ENCODE measurements at regions not wholly inside any gene's neighbourhood (a gene's known extent, or its start where the extent isn't known, plus 50 kb on each side); places are given as distances from the start of the nearest gene placed in this dataset.
A peak's percentile ranks its signal among the peaks of the same experiment; 100 is the strongest.
"Not testable (repeated sequence)": the region's sequence is repeated elsewhere in the genome, so short reads cannot be mapped to it uniquely, and the experiment has no call there.

DNA sequence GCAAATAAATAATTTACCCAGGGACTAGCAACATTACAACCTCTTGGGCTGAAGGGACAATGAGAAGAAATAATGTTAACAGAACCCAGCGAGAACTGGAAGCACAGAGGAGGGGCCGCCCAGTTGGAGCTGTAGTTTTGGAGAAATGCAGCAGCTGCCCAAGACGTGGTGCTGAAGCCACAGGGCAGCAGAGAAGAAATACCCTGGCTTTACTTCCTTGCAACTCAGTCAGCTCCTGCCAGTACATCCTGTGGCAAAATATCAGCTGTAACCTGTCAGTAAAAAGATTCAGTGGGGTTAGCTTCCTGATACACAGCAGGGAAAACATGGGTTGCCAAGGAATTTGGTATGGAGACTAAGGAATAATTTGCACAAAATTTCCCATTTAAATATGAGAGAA, 283.6 kb upstream of the USP25 start:
- no peak overlapping the region for H3K27ac Mint-ChIP-seq

DNA sequence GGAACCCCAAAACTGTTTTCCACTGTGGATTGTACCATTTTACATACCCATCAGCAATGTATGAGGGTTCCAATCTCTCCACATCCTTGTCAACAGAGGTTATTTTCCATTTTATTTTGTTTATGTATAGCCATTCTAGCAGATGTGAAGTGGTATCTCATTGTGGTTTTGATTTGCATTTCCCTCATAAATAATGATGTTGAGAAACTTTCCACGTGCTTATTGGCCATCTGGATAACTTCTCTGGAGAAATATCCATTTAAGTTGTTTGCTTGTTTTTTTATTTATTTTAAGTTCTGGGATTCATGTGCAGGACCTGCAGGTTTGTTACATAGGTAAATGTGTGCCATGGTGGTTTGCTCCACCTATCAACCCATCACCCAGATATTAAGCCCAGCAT, 280.2 kb upstream of the USP25 start:
- Mint-ChIP-seq H3K4me3 (no peak overlapping the region), H3K9me3 (ENCODE audit: low read depth) (peaks cover 15% of the 10 kb centered on the region), H3K27ac (no peak overlapping the region), H3K36me3 (ENCODE audit: low read depth) (no peaks in the 10 kb centered on the region), H3K4me1 (no peaks in the 10 kb centered on the region), H3K27me3 (no peaks in the 10 kb centered on the region)
- DNase-seq (no peak), ATAC-seq (no peak)
- ChIA-PET POLR2A (no interaction called here), CTCF (no interaction called here)
- intact Hi-C loops (cut with DNase I, micrococcal nuclease): no loop called here

More for the DNA sequence above, 283.6 kb upstream of the USP25 start:
- ATAC-seq (no peak), DNase-seq (no peak)
- CTCF ChIA-PET: no interaction called here
- intact Hi-C loops (cut with DNase I, micrococcal nuclease): no loop called here
- Mint-ChIP-seq H3K4me3 (no peak overlapping the region), H3K27me3 (no peaks in the 10 kb centered on the region), H3K4me1 (peaks cover 2% of the 10 kb centered on the region), H3K9me3 (ENCODE audit: low read depth) (peaks cover 15% of the 10 kb centered on the region), H3K36me3 (ENCODE audit: low read depth) (no peaks in the 10 kb centered on the region)
- POLR2A ChIA-PET: no interaction called here

DNA sequence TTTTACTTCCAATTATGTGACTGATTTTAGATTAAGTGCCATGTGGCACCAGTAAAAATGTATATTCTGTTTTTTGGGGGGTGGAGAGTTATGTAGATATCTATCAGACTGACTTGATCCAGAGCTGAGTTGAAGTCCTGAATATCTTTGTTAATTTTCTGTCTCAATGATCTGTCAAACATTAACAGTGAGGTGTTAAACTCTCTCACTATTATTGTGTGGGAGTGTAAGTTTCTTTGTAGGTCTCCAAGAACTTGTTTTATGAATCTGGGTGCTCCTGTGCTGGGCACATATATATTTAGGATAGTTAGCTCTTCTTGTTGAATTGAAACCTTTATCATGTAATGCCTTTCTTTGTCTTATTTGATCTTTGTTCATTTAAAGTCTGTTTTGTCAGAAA, 276.5 kb upstream of the USP25 start:
- intact Hi-C loops (cut with DNase I, micrococcal nuclease): no loop called here
- ChIA-PET CTCF (no interaction called here), POLR2A (no interaction called here)
- peaks cover 12% of the 10 kb centered on the region for H3K9me3 Mint-ChIP-seq (ENCODE audit: low read depth)
- no peak overlapping the region for H3K27ac Mint-ChIP-seq
- H3K4me1 Mint-ChIP-seq: no peaks in the 10 kb centered on the region
- no peaks in the 10 kb centered on the region for H3K36me3 Mint-ChIP-seq (ENCODE audit: low read depth)
- ATAC-seq (no peak), DNase-seq (no peak)
- H3K4me3 Mint-ChIP-seq: no peak overlapping the region
- no peaks in the 10 kb centered on the region for H3K27me3 Mint-ChIP-seq

DNA sequence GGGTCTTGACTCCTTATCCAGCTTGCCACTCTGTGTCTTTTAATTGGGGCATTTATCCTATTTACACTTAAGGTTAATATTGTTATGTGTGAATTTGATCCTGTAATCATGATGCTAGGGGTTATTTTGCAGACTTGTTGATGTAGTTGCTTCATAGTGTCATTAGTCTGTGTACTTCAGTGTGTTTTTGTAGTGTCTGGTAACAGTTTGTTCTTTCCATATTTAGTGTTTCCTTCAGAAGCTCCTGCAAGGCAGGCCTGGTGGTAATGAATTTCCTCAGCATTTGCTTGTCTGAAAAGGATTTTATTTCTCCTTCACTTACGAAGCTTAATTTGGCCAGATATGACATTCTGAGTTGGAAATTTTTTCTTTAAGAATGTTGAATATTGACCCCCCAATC, 276.0 kb upstream of the USP25 start:
- H3K9me3 Mint-ChIP-seq (ENCODE audit: low read depth); CTCF ChIA-PET; H3K4me1 Mint-ChIP-seq; H3K36me3 Mint-ChIP-seq (ENCODE audit: low read depth); H3K27ac Mint-ChIP-seq; H3K27me3 Mint-ChIP-seq; intact Hi-C loops (cut with DNase I, micrococcal nuclease); POLR2A ChIA-PET; H3K4me3 Mint-ChIP-seq; ATAC-seq; DNase-seq: not testable (repeated sequence)

DNA sequence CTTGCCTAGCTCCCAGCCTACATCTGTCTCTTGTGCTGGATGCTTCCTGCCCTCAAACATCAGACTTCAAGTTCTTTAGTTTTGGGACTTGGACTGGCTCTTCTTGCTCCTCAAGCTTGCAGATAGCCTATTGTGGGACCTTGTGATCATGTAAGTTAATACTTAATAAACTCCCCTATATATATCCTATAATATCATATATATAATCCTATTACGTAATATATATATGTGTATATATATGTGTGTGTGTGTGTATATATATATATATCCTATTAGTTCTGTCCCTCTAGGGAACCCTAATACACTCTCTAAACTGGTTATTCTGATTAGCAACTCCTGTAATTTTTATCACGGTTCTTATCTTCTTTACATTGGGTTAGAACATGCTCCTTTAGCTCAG, 274.9 kb upstream of the USP25 start:
- DNase-seq; H3K9me3 Mint-ChIP-seq (ENCODE audit: low read depth); POLR2A ChIA-PET; H3K4me1 Mint-ChIP-seq; H3K27ac Mint-ChIP-seq; H3K36me3 Mint-ChIP-seq (ENCODE audit: low read depth); H3K4me3 Mint-ChIP-seq; H3K27me3 Mint-ChIP-seq; intact Hi-C loops (cut with DNase I, micrococcal nuclease); ATAC-seq: not testable (repeated sequence)
- CTCF ChIA-PET: interaction anchor here (0.9 kb wide), 1 partner anchor 61 kb away, joined by 3 read pairs; no protein-coding TSS in a partner anchor

DNA sequence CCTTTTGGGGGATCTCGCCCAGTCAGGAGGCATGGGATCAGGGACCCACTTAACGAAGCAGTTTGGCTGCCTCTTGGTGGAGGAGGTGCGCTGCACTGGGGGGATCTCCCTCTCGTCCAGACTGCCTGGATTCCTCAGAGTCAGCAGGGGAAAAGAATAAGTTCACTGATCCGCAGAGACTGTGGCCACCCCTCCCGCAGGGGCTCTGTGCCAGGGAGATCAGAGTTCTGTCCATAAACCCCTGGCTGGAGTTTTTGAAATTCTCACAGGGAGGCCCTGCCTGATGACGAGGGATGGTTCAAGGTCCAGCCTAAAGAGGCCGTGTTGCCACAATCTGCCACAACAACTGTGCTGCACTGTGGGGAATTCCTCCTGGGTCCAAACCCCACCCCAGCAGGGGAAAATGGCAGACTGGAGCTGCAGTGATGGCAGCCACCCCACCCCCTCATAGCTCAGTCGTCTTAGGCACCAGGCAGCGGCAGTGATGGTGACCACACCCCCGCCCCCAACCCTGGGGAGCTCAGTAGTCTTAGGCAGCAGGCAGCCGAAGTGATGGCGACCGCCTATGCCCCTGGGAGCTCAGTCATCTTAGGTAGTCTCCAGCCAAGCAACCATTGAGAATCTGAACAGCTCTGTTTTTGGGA, 273.8 kb upstream of the USP25 start:
- intact Hi-C loops (cut with DNase I, micrococcal nuclease): no loop called here
- no peaks in the 10 kb centered on the region for H3K27me3 Mint-ChIP-seq
- ATAC-seq (no peak), DNase-seq (no peak)
- H3K4me3 Mint-ChIP-seq: no peak overlapping the region
- H3K27ac Mint-ChIP-seq: no peak overlapping the region
- H3K36me3 Mint-ChIP-seq (ENCODE audit: low read depth): no peaks in the 10 kb centered on the region
- H3K4me1 Mint-ChIP-seq: no peaks in the 10 kb centered on the region
- ChIA-PET CTCF (interaction anchor here (0.6 to 0.9 kb wide), 2 partner anchors 60 to 97 kb away, joined by 3 read pairs; no protein-coding TSS in a partner anchor), POLR2A (no interaction called here)
- H3K9me3 Mint-ChIP-seq (ENCODE audit: low read depth): no peaks in the 10 kb centered on the region

DNA sequence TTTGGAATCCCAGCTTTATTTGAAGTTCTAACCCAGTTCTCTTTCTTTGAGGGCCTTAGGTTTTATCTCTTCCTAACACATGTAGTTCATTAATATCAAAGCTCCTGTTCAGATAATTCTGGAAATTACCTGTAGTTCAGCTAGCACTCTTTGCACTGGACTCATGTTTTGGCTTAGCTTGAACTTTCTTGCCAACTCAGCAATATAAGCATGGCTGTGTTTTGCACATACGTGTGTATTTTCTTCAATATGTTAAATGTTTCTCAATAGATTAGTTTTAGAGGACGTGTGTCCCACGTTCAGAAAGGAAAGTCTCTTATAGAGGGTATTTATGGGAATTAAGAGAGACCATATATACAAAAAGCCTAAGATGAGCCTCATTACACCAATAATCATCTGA, 271.8 kb upstream of the USP25 start:
- no peak for DNase-seq
- CTCF ChIA-PET: no interaction called here
- POLR2A ChIA-PET: no interaction called here

DNA sequence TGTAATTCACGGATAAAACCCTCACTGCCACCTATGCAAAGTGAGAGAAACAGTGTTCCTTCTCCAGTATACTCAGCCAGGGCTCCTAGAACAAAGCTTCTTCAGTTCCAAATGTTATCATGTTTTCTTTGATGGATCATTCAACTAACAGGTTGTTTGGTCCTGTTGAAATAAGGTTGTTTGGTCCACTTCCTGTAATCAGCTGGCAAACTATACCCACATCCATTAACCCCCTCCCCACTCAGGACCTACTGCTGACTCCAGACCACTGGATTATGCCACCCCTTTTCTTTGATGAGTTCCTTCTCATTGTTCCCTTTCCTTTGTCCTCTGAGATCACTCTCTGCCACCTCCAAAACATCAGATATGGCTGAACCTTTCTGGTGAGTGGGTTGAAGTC, 267.7 kb upstream of the USP25 start:
- Mint-ChIP-seq H3K27ac (no peak overlapping the region), H3K4me3 (no peak overlapping the region), H3K4me1 (no peaks in the 10 kb centered on the region), H3K36me3 (ENCODE audit: low read depth) (peaks cover 3% of the 10 kb centered on the region), H3K27me3 (no peaks in the 10 kb centered on the region), H3K9me3 (ENCODE audit: low read depth) (peaks cover 2% of the 10 kb centered on the region)
- POLR2A ChIA-PET: no interaction called here
- CTCF ChIA-PET: interaction anchor here (0.6 kb wide), 2 partner anchors 10 to 49 kb away, joined by 3 read pairs; no protein-coding TSS in a partner anchor
- intact Hi-C loops (cut with DNase I, micrococcal nuclease): no loop called here
- no peak for DNase-seq
- ATAC-seq: no peak

More for the DNA sequence above, 271.8 kb upstream of the USP25 start:
- intact Hi-C loops (cut with DNase I, micrococcal nuclease): no loop called here
- no peaks in the 10 kb centered on the region for H3K27me3 Mint-ChIP-seq
- H3K27ac Mint-ChIP-seq: no peak overlapping the region
- H3K36me3 Mint-ChIP-seq (ENCODE audit: low read depth): no peaks in the 10 kb centered on the region
- H3K4me3 Mint-ChIP-seq: no peak overlapping the region
- no peaks in the 10 kb centered on the region for H3K9me3 Mint-ChIP-seq (ENCODE audit: low read depth)
- H3K4me1 Mint-ChIP-seq: no peaks in the 10 kb centered on the region
- ATAC-seq: no peak

DNA sequence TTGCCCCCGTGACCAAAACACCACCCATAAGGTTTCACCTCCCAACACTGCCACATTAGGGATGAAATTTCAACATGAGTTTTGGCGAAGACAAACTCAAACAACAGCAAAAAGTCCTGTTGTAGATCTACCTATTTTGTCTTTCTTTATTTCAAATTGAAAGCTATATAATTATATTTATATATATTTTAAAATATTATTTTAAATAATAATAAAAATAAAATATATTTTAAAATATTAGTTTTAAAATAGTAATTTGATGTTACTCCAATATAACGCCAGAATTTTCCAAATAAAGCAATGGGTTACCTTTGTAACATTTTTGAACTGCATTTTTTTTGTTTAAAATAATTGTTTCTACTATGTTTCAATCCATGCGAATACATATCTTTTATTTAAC, 263.5 kb upstream of the USP25 start:
- POLR2A ChIA-PET: no interaction called here

DNA sequence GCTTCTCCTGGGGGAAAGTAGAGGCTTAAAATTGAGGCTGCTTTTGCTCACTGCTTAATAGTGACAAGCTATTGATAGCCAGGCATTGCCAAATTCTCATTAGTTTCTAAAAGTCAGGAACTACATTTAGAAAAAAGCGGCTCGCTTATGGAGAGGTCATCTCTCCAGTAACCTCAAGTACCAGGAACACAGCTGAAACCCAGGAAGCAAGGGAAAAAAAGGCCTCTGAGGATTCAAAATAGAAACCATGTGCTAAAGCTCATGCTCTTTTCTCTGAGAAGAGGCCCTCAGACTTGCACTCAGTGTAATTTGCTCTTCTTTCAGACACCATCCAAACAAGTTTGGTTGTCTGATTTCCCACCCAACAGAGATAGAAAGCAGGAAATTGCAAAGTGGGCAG, 261.4 kb upstream of the USP25 start:
- H3K27ac Mint-ChIP-seq: no peak overlapping the region
- H3K36me3 Mint-ChIP-seq (ENCODE audit: low read depth): peaks cover 3% of the 10 kb centered on the region
- H3K4me3 Mint-ChIP-seq: no peak overlapping the region
- ChIA-PET POLR2A (no interaction called here), CTCF (no interaction called here)
- H3K4me1 Mint-ChIP-seq: no peaks in the 10 kb centered on the region
- H3K27me3 Mint-ChIP-seq: peaks cover 6% of the 10 kb centered on the region
- intact Hi-C loops (cut with DNase I, micrococcal nuclease): no loop called here
- no peak for ATAC-seq
- H3K9me3 Mint-ChIP-seq (ENCODE audit: low read depth): peaks cover 2% of the 10 kb centered on the region
- DNase-seq: no peak

More for the DNA sequence above, 263.5 kb upstream of the USP25 start:
- Mint-ChIP-seq H3K27ac (no peak overlapping the region), H3K36me3 (ENCODE audit: low read depth) (peaks cover 3% of the 10 kb centered on the region), H3K9me3 (ENCODE audit: low read depth) (peaks cover 2% of the 10 kb centered on the region), H3K4me1 (no peaks in the 10 kb centered on the region), H3K4me3 (no peak overlapping the region), H3K27me3 (peaks cover 2% of the 10 kb centered on the region)
- ATAC-seq (no peak), DNase-seq (no peak)
- CTCF ChIA-PET: interaction anchor here (0.7 kb wide), 1 partner anchor 8 kb away, joined by 3 read pairs; no protein-coding TSS in a partner anchor
- intact Hi-C loops (cut with DNase I, micrococcal nuclease): no loop called here

DNA sequence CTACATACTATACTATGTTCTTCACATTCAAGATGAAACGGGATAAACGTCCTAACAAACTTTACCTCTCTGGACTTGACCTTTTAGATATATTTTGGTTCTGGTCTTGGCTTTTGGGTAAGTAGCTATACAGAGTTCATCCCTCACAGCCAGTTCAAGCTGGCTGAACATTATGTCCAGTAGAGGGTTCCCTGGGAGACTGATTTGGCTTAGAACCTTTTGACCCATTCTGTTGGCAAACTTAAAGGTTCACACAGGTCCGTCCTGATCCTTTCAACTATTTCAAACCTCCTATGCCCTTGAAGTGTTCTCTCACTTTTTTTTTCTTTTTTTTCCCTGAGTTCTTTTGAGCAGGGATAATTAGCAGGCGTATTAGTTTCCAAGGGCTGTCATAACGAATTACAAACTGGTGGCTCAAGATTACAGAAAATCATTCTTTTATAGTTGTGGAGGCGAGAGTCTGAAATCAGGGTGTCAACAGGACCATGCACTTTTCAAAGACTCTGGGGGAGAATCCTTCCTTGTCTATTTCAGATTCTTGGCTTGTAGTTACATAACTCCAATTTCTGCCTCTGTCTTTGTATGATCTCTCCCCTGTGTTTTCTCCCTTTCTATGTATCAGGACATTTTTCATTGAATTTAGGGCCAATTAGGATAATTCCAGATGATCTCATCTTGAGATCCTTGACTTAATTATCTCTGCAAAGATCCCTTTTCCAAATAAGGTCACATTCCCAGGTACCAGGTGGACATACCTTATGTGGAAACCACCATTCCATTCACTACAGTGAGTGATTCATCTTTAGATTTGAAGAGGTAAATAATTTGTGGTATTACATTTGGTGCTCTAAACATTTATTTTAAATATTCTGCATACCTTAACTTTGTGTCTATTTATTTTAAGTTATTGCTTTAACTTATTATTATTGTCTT, 257.4 kb upstream of the USP25 start:
- POLR2A ChIA-PET: no interaction called here
- ATAC-seq: no peak

DNA sequence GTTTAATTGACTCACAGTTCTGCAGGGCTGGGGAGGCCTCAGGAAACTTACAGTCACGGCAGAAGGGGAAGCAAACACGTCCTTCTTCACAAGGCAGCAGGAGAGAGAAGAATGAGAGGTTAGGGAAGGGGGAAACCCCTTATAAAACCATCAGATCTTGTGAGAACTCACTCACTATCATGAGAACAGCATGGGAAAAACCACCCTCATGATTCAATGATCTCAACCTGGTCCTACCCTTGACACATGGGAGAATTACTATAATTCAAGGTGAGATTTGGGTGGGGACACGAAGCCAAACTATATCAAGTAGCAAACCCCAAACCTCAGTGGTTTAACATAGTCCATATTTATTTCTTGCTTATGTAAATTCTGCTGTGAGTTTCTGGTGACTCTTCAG, 252.0 kb upstream of the USP25 start:
- H3K27ac Mint-ChIP-seq; H3K4me3 Mint-ChIP-seq; CTCF ChIA-PET; H3K27me3 Mint-ChIP-seq; POLR2A ChIA-PET; intact Hi-C loops (cut with DNase I, micrococcal nuclease); H3K36me3 Mint-ChIP-seq (ENCODE audit: low read depth); DNase-seq: not testable (repeated sequence)
- Mint-ChIP-seq H3K4me1 (peaks cover 16% of the 10 kb centered on the region), H3K9me3 (ENCODE audit: low read depth) (peaks cover 17% of the 10 kb centered on the region)
- ATAC-seq: peak; percentile 44

More for the DNA sequence above, 257.4 kb upstream of the USP25 start:
- H3K4me3 Mint-ChIP-seq: no peak overlapping the region
- intact Hi-C loops (cut with DNase I, micrococcal nuclease): no loop called here
- peaks cover 4% of the 10 kb centered on the region for H3K36me3 Mint-ChIP-seq (ENCODE audit: low read depth)
- H3K9me3 Mint-ChIP-seq (ENCODE audit: low read depth): peaks cover 5% of the 10 kb centered on the region
- CTCF ChIA-PET: no interaction called here
- no peaks in the 10 kb centered on the region for H3K4me1 Mint-ChIP-seq
- H3K27me3 Mint-ChIP-seq: peaks cover 6% of the 10 kb centered on the region
- H3K27ac Mint-ChIP-seq: no peak overlapping the region
- no peak for DNase-seq

Measured in activated CD4-positive, alpha-beta T cell treated with anti-CD3 and anti-CD28 coated beads for 36 hours (primary cell).